OCI-LY1 (cell line): ENCODE measurements at regions not wholly inside any gene's neighbourhood (a gene's known extent, or its start where the extent isn't known, plus 50 kb on each side); places are given as distances from the start of the nearest gene placed in this dataset.

Source experiments
- EZH2 ChIP-seq: fragments of 200-600 bp; sonication (generic), shearing (Covaris generic); IDR thresholded peaks from 2 replicates; pipeline ENCODE4 v1.8.0; 2017; ENCODE audit warnings: borderline replicate concordance, mixed run types, mild to moderate bottlenecking, antibody characterized with exemption, low read length, moderate library complexity, mixed read lengths
- TF ChIP-seq, protein P1 (sequence below): fragments of 200-600 bp; sonication (generic), shearing (Covaris generic); IDR thresholded peaks from 2 replicates; pipeline ENCODE4 v1.5.1; 2017; ENCODE audit warnings: mild to moderate bottlenecking, antibody characterized with exemption, low read length, moderate library complexity, mixed read lengths

DNA sequence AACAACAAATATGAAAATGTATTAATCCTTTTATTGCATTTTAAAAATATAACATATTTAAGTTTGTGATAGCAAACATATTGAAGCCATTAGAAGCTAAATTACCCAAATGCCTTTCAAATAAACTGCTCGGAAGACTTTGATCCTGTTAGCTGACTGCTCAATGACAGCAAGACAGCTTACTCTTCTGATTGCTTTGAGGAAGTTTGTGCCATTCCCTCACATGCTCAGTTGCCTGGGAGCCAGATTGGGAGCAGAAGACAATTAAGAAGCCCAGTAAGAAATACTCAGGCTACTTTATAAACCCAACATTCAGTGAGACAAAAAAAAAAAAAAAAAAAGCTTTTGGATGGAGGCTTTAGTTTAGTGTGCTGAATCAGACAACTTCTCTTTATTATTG, 407.1 kb upstream of the SOX11 start:
- TF ChIP-seq, protein P1, sequence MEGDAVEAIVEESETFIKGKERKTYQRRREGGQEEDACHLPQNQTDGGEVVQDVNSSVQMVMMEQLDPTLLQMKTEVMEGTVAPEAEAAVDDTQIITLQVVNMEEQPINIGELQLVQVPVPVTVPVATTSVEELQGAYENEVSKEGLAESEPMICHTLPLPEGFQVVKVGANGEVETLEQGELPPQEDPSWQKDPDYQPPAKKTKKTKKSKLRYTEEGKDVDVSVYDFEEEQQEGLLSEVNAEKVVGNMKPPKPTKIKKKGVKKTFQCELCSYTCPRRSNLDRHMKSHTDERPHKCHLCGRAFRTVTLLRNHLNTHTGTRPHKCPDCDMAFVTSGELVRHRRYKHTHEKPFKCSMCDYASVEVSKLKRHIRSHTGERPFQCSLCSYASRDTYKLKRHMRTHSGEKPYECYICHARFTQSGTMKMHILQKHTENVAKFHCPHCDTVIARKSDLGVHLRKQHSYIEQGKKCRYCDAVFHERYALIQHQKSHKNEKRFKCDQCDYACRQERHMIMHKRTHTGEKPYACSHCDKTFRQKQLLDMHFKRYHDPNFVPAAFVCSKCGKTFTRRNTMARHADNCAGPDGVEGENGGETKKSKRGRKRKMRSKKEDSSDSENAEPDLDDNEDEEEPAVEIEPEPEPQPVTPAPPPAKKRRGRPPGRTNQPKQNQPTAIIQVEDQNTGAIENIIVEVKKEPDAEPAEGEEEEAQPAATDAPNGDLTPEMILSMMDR, result no peak
- TF ChIP-seq EZH2, result no peak
